Right forelimb (tissue), 1 donor: ENCODE measurements at regions not wholly inside any gene's neighbourhood (a gene's known extent, or its start where the extent isn't known, plus 50 kb on each side); places are given as distances from the start of the nearest gene placed in this dataset.

Experiments
- DNase-seq: peaks from one replicate; pipeline ENCODE4 v3.0.0-alpha.2; 2018

DNA sequence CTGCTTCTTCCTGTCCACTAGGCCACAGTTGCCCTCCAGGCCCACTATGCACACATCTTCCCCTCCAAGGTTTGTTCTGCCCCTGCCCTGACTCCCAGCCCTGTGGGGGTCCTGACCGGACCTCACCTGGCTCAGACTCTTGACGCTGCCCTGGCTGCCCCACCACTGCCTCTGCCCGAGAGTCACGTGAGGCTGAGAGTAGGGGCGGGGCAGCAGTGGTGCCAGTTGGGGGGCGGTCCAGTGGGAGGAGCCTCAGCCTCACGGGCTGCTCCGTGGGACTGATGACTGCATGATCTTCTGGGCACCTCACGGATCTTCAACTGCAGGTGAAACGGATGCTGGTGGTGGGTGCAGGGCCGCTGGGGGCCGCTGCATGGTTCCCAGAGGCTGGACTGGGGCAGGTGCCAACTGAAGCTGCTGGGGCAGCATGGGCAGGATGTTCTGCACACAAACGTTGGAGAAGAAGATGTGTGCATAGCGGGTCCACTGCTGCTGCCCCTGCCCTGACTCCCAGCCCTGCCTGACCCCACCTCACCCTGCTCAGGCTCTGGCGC is 77.6 kb downstream of the HHIPL2 start:
- peak; percentile 0 for DNase-seq

DNA sequence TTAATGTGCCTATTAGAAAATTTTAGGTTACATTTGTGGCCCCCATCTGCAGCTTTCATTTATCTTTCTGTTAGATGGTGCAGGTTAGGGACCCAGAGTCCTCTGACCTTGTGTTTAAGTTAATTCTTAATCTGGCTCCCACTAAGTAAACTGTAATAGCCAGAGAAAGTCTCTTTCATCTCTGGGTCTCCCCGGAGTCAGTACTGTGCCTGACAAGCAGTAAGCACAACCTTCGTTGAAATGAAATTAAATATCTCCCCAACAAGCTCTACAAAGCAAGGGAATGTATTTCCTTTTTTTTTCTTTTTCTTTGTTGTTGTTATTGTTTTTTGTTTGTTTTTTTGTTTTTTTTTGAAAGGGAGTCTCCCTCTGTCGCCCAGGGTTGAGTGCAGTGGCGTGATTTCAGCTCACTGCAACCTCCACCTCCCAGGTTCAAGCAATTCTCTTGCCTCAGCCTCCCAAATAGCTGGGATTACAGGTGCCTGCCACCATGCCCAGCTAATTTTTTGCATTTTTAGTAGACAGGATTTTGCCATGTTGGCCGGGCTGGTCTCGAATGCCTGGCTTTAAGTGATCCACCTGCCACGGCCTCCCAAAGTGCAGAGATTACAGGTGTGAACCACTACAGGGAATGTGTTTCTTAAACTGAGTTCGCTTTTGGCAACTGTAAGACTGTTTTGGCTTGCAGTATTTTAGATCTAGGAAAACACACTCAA is 81.6 kb downstream of the HHIPL2 start:
- no peak for DNase-seq

DNA sequence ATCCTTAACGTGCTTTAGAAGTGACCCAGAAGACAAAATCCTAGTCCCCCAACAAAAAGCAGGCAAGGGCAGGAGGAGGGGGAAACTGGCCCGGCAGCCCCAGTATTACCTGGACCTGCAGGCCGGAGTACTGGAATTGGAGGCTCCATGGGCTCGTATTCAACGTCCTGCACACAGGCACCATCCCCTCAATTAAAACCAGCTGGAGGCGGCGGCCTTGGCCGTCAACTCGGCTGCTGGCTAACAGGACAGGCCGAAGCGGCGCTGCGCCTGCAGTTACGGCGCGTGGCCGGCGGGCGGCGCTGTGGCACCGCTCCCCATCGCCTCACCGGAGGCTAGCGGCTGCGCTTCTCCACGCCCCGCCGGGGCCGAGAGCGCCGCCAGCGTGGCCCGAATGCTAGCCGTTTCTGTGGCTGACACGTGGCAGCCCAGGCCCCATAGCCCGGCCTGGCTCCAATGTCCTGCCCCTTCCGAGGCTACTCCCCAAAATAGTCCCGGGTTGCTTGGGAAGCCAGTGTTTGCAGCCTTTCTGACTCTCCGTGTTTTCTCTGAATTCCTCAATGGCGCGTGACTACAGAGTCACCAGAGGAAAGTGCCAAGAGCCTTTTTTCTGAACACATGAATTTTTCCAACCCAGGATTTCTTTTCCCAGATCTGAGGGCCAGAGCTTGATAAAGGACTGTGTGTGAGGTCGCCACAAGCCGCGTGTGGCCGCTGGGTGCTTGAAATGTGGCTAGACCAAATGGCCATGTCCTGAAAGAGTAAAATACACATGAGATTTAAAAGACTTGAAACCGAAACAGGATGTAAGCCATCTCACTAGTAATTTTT is 82.5 kb downstream of the HHIPL2 start:
- peak; percentile 94 for DNase-seq

GRCh38 chr1:222464841-222465210 is 83.1 kb downstream of the HHIPL2 start:
- DNase-seq = peak; percentile 64

- no peak for DNase-seq
These were observed 84.7 kb downstream of the HHIPL2 start for GRCh38 chr1:222463059-222463730.

GRCh38 chr1:222462601-222463000 is 85.3 kb downstream of the HHIPL2 start:
- no peak for DNase-seq

- no peak for DNase-seq
These were observed 86.0 kb downstream of the HHIPL2 start for GRCh38 chr1:222461941-222462340.

DNA sequence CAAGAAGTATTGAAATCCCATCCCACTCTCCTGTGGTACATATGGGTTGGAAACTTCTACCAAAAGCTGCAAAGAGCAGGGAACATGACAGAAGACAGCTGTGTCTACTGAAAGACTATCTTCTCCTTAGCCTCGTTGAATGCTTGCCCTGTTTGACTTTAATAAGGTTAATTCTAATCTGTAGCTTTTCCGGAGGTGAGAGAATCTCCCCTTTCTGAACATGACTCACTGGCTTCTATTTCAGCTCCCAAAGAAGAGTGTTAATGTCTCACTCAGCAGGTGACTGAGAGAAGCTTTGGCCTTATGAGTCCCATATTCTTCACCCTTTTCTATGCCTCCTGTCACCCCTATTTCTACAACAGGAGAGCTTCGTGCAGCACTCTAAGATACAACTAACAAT is 88.3 kb downstream of the HHIPL2 start:
- DNase-seq = no peak

DNA sequence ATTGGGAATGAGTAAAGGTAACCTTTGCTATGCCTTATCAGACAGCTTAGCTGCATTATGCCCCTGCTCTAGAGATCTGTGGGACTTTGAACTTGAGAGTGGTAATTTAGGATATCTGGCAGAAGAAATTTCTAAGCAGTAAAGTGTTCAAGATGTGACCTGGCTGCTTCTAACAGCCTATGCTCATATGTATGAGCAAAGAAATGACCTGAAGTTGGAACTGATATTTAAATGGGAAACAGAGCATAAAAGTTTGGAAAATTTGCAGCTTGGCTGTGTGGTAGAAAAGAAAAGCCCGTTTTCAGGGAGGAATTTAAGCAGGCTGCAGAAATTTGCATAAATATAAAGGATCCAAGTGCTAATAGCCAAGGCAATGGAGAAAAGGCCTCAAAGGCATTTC is 90.4 kb downstream of the HHIPL2 start:
- no peak for DNase-seq

DNA sequence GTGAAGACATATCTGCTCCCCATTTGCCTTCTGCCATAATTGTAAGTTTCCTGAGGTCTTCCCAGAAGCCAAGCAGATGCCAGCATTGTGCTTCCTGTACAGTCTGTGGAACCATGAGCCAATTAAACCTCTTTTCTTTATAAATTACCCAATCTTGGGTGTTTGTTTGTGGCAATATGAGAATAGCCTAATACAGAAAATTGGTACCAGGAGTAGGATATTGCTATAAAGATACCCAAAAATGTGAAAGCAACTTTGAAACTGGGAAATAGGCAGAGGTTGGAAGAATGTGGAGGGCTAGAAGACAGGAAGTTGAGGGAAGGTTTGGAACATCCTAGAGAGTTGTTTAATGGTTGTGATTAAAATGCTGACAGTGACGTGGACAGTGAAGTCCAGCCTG is 90.8 kb downstream of the HHIPL2 start:
- DNase-seq = no peak

- peak; percentile 91 for DNase-seq
These were observed 92.6 kb downstream of the HHIPL2 start for GRCh38 chr1:222455188-222455879.

GRCh38 chr1:222454782-222455181 is 93.1 kb downstream of the HHIPL2 start:
- DNase-seq = peak; percentile 61

GRCh38 chr1:222454186-222454585 is 93.7 kb downstream of the HHIPL2 start:
- no peak for DNase-seq

DNA sequence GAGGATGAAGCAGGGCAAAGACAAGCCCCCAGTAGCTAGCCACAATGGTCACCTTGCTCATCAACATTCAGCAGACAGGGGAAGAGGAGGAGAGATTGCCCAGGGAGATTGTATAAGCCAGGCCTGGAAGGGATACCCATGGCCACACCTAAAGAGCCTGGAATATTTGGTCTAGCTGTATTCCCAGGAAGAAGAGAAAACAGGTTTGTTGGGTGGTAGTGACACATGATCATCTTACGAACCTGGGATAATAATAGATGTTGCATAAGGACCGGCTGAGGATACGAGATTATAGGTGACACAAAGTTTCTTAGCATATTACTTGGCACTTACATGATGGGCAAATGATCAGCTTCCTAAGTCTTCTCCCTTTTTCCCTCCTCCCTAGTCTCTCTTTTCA is 95.9 kb downstream of the HHIPL2 start:
- DNase-seq = no peak

DNA sequence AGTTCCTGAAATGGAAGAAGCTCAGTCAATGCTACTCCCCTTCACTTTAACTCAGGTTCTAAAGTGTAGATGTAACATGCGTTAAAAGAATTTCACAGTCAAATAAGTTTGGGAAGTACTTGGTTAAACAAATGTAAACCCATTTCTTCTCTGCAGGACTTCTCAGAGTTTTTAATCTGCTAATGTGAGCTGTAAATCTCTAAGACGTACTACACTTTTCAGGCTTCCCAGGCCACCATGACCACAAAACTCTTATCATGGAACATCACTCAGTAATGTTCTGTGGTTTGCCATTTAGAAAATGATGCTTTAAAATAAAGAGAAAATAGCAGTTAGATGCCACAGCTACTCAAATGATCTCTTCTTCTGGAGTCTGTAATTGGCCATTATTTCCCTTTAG is 104.3 kb downstream of the HHIPL2 start:
- no peak for DNase-seq

GRCh38 chr1:222441066-222441465 is 106.8 kb downstream of the HHIPL2 start:
- no peak for DNase-seq

DNA sequence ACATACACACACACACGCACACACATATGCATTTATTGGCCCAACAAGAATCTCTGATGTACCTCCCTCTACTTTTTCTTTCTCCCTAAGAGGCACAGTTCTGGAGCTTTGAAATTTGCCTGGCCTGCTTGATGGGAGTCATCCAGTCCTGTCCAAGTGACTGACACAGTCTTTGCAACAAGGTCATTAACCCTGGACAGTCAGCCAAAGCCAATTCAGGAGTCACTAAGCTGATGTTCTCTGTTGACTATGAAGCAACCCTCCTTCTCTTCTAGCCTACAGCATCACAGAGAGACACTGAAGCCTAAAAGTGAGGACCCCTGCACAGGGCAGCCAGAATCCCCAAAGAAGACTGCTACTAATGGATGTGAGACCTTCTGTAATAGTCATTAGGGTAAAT is 123.1 kb downstream of the HHIPL2 start:
- no peak for DNase-seq

DNA sequence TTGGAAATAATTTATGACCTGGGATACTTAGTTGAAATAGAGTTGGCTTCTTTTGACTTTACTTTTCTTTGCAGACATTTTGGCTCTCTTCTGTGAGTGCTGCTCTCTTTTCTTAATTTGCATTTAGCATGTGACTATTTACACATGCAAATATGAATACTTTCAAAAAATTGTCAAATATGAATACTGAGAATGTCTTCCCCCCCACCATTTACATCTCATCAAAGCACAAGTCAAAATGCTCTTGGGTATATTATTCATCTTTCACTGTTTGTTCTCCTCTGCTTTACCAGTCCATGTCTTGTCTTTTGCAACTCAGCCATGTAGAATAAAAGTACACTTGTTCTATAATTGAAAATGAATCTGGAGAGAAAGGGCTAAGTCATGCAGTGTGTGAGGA is 126.5 kb downstream of the HHIPL2 start:
- no peak for DNase-seq

- no peak for DNase-seq
These were observed 127.3 kb downstream of the HHIPL2 start for GRCh38 chr1:222420633-222421032.

DNA sequence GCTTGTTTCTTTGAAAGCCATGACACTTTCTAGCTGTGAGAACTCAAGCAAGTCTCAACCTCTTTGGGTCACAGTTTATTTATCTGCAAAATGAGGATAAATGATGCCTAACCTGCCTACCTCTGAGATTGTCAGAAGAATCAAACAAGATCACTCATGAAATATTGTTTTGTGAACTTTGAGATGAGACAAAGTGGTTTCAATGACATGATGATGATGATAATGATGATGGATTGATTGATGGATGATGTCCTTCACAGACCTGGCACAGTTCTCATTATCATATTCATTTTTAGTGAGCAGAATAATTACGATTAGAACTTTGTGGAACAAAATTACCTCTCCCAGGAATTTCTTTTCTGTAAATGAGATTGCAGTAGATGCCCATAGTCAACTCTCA is 129.2 kb downstream of the HHIPL2 start:
- no peak for DNase-seq

DNA sequence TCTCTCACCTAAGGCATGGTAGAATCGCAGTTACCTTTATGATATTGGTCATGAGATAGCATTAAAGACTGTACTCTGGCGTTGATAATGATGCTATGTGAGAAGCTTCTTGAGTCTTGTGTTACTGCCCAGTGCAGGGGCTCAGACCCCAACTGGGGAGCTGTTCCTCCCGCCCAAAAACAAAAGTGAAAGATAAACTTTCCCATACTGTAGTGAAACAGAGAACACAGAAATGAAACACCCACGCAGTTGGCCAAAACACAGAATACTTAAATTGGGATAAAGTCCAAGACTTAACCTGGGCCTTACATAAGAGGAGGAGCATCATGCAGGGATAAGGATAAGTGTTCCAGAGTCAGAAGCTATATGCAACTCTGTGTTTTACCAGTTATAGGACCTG is 130.6 kb downstream of the HHIPL2 start:
- no peak for DNase-seq

- no peak for DNase-seq
These were observed 131.7 kb downstream of the HHIPL2 start for GRCh38 chr1:222416001-222416791.
